ENCODE measurements at regions not wholly inside any gene's neighbourhood (a gene's known extent, or its start where the extent isn't known, plus 50 kb on each side); places are given as distances from the start of the nearest gene placed in this dataset.

- Mint-ChIP-seq H3K36me3 (no peaks in the 10 kb centered on the region), H3K27ac (no peak overlapping the region), H3K27me3 (no peaks in the 10 kb centered on the region), H3K4me3 (no peak overlapping the region), H3K9me3 (no peaks in the 10 kb centered on the region), H3K4me1 (ENCODE audit: unreplicated experiment) (no peaks in the 10 kb centered on the region)
- TF ChIP-seq, protein P1, sequence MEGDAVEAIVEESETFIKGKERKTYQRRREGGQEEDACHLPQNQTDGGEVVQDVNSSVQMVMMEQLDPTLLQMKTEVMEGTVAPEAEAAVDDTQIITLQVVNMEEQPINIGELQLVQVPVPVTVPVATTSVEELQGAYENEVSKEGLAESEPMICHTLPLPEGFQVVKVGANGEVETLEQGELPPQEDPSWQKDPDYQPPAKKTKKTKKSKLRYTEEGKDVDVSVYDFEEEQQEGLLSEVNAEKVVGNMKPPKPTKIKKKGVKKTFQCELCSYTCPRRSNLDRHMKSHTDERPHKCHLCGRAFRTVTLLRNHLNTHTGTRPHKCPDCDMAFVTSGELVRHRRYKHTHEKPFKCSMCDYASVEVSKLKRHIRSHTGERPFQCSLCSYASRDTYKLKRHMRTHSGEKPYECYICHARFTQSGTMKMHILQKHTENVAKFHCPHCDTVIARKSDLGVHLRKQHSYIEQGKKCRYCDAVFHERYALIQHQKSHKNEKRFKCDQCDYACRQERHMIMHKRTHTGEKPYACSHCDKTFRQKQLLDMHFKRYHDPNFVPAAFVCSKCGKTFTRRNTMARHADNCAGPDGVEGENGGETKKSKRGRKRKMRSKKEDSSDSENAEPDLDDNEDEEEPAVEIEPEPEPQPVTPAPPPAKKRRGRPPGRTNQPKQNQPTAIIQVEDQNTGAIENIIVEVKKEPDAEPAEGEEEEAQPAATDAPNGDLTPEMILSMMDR (conservative IDR thresholded peaks at IDR 0.05) = no peak
- no peak for DNase-seq (ENCODE audit: extremely low spot score, unreplicated experiment)
These were observed 648.3 kb upstream of the ADGRB3 start for GRCh38 chr6:67986694-67987232.

DNA sequence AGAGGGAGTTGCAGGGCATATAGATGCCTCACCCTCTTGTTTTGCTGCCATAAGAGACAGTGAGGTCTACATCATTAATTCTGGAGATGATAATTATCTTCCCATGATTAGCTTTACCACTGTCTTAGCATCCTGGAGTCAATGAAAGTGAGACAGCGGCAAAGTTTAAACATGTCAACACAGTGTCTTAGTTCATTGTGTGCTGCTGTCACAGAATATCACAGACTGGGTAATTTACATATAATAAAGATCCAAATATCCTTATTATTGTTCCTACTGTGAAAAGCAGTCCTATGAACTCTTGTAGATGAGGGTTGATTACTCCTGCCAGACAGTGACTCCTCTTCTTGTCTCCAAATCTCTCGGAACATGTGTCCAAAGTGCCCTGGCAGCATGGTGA, 658.6 kb upstream of the ADGRB3 start:
- no peaks in the 10 kb centered on the region for H3K36me3 Mint-ChIP-seq
- peaks cover 4% of the 10 kb centered on the region for H3K27me3 Mint-ChIP-seq
- no peaks in the 10 kb centered on the region for H3K9me3 Mint-ChIP-seq
- no peak for DNase-seq (ENCODE audit: extremely low spot score, unreplicated experiment)
- H3K4me1 Mint-ChIP-seq (ENCODE audit: unreplicated experiment) = no peaks in the 10 kb centered on the region
- TF ChIP-seq, protein P1 (conservative IDR thresholded peaks at IDR 0.05) = no peak
- H3K27ac Mint-ChIP-seq = no peak overlapping the region
- H3K4me3 Mint-ChIP-seq = no peak overlapping the region

DNA sequence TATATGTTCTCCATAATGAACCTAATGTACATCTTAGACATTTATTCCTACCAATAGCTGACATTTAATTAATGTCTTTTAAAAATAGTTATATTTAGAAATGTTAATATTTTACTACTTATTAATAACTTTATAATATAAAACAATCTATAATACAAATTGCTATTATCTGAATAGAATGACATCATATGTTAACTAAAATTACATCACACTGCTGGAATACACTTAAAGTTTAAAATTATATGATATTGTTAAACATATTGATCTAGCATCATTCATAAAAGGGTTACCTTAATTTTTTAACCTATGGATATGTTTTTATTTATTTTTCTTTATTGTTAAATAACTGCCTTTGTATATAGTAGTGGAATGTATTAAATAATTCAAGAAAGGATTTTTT, 660.2 kb upstream of the ADGRB3 start:
- DNase-seq (ENCODE audit: extremely low spot score, unreplicated experiment) = no peak
- Mint-ChIP-seq H3K9me3 (no peaks in the 10 kb centered on the region), H3K36me3 (no peaks in the 10 kb centered on the region), H3K27ac (no peak overlapping the region), H3K4me1 (ENCODE audit: unreplicated experiment) (no peaks in the 10 kb centered on the region), H3K27me3 (peaks cover 4% of the 10 kb centered on the region), H3K4me3 (no peak overlapping the region)
- TF ChIP-seq, protein P1 (conservative IDR thresholded peaks at IDR 0.05) = no peak

DNA sequence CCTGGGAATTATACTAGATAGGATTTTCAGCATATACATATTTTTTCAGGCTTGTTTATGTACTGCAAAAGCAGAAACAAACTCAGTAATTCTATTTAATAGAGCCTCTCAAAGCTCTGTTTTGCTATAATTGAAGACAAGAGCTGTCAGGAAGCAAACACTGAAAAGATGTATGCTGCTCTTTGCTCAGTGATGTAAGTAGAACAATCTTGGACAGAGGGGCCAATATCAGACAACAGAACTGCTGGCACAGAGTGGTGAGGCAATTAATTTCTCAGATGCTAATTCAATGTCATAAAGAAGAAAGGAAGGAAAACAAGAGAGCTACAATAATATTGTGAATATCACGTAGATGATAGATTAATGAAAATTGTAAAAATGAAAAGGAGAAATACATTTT, 663.3 kb upstream of the ADGRB3 start:
- no peaks in the 10 kb centered on the region for H3K36me3 Mint-ChIP-seq
- H3K27ac Mint-ChIP-seq = no peak overlapping the region
- TF ChIP-seq, protein P1 (conservative IDR thresholded peaks at IDR 0.05) = no peak
- no peaks in the 10 kb centered on the region for H3K4me1 Mint-ChIP-seq (ENCODE audit: unreplicated experiment)
- no peak overlapping the region for H3K4me3 Mint-ChIP-seq
- H3K27me3 Mint-ChIP-seq = no peaks in the 10 kb centered on the region
- H3K9me3 Mint-ChIP-seq = no peaks in the 10 kb centered on the region
- no peak for DNase-seq (ENCODE audit: extremely low spot score, unreplicated experiment)

GRCh38 chr6:67966830-67967229, 668.3 kb upstream of the ADGRB3 start:
- no peaks in the 10 kb centered on the region for H3K36me3 Mint-ChIP-seq
- H3K27me3 Mint-ChIP-seq = no peaks in the 10 kb centered on the region
- DNase-seq (ENCODE audit: extremely low spot score, unreplicated experiment) = no peak
- no peak overlapping the region for H3K4me3 Mint-ChIP-seq
- TF ChIP-seq, protein P1 (conservative IDR thresholded peaks at IDR 0.05) = no peak
- no peaks in the 10 kb centered on the region for H3K9me3 Mint-ChIP-seq
- H3K4me1 Mint-ChIP-seq (ENCODE audit: unreplicated experiment) = no peaks in the 10 kb centered on the region
- no peak overlapping the region for H3K27ac Mint-ChIP-seq

GRCh38 chr6:67956352-67956751, 678.7 kb upstream of the ADGRB3 start:
- Mint-ChIP-seq H3K4me3 (no peak overlapping the region), H3K36me3 (no peaks in the 10 kb centered on the region), H3K9me3 (peaks cover 9% of the 10 kb centered on the region), H3K27me3 (no peaks in the 10 kb centered on the region), H3K27ac (no peak overlapping the region), H3K4me1 (ENCODE audit: unreplicated experiment) (no peaks in the 10 kb centered on the region)
- TF ChIP-seq, protein P1 (conservative IDR thresholded peaks at IDR 0.05) = no peak
- DNase-seq (ENCODE audit: extremely low spot score, unreplicated experiment) = no peak
